GM18498 (cell line): ENCODE measurements at regions not wholly inside any gene's neighbourhood (a gene's known extent, or its start where the extent isn't known, plus 50 kb on each side); places are given as distances from the start of the nearest gene placed in this dataset.
"Not testable (repeated sequence)": the region's sequence is repeated elsewhere in the genome, so short reads cannot be mapped to it uniquely, and the experiment has no call there.

Experiments used
- ATAC-seq: cut with Tn5 transposase; IDR thresholded peaks from one replicate; pipeline ENCODE4 v1.9.1; 2021; ENCODE audit warnings: mild to moderate bottlenecking, moderate library complexity; ENCODE audit not compliant: unreplicated experiment

DNA sequence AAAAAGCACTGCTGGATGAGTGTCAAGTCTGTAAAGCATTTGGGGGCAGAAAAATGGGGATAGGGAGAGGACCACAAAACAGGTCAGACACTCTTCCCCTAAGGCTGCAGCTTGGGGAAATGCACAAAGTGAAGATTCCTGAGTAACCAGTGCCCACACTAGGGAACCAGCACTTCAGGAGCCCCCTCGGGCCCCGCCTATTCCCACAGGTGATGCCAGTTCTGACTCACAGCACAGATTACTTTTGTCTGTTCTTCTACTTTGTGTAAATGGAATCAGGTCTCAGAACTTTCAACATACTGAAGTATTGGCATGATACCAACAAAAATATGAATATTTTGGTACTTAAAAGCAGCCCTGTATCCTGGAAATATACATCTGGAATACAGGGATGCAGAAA, 112.5 kb downstream of the ADRA2C start:
- ATAC-seq: no peak

DNA sequence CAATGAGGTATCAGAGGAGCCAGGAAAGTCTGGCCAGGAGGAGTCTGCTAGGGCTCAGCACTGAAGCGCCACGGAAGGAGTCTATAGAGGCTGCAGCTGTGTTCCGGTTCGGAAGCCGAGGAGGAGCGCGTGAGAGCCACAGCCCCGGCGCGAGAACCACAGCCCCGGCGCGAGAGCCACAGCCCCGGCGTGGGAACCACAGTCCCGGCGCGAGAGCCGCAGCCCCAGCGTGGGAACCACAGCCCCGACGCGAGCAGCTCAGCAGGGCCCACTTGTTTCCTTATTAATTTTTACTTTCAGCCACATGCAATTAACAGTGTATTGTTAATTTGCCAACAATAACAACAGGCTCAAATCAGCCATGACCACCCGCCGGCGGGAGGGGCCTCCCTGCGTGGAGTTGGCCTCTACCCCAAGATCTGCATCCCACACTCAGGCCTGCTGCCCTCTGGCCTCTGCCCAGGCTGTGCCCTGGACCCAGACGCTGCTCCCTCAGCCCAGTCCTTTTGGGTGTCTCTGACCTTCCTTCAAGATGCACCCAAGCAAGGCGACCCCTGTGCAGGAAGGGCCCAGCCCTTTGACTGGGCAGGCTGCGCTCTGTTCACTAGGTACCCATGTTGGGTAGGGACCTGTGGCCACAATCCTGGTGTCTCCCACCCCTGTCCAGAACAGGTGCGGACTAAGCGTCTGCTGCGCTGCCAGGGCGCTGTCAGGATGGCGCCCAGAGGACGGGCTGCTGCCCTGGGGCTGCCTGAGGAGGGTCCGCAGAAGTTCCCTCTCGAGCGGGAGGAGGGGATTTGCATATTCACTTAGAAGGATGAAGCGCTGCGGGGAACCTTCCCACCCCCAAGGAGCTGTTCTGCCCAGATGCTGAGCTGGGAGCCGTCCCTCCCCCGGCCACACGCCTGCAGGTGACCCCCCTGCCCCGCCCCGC, 113.8 kb downstream of the ADRA2C start:
- peak; percentile 71 for ATAC-seq

DNA sequence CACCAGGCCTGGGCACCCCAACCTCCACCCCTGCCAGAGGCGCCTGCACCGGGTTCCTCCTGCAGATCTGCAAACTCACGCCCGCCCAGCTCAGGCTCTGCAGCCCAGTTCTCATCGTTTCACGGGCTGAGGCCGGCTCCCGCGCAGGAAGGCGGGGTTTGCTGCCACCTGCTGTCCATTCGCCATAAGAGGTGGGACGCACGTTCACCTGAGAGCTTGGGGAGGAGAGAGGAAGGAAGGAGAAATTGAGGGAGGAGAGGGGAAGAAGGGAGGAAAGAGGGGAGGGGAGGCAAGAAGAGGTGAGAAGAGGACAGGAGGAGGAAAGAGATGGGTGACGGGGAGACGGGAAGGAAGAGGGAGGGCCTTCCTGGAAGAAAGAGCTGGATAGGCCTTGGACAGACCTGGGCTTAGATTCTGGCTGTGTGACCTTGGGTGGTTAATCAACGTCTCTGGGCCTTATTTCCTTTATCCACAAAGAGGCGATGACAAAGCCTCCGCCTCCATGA, 114.5 kb downstream of the ADRA2C start:
- peak; percentile 66 for ATAC-seq

DNA sequence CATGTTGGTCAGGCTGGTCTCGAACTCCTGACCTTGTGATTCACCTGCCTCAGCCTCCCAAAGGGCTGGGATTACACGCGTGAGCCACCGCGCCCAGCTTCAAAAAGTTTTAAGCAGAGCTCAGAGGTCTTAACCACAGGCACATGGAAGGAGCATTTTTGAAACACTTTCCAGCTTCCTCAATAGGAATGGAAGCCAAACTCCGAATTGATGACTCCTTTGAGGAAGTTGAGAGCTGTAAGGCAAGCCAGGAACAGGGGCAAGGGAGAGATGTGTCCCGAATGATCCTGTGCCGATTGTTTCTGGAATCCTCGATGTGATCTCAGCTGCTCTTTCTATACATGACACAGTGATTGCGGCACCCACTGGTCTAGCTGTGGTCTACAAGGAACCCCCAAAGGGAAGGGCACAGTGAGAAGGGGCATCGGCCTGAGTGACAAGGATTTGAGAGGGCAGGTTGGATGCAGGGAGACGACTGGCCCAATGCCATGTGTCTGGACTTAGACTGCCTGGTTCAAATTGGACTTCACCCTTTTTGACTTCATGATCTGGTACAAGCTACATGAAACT, 116.2 kb downstream of the ADRA2C start:
- ATAC-seq: not testable (repeated sequence)

GRCh38 chr4:3884261-3884660, 118.1 kb downstream of the ADRA2C start:
- ATAC-seq: not testable (repeated sequence)

DNA sequence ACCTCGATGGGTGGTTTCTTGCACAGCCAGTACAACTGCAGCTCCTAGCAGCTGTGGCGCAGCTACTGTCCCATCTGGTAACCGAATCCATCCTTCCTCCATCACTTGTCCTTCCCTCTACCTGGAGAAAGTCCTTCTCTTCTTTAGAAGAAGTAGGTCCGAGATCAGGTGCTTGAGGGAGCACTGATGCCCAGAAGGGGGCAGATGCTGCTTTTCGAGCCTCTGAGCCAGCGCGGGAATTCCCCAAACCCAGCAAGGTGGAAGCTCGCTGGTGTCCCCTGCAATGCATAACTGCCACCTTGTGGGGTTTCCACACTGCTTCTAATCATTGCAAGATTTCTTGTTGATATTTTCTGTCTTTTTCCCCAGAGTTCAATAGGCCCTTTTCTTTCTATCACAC, 127.4 kb downstream of the ADRA2C start:
- not testable (repeated sequence) for ATAC-seq

- ATAC-seq: not testable (repeated sequence)
Measured at GRCh38 chr4:3894086-3894959, 128.1 kb downstream of the ADRA2C start.

DNA sequence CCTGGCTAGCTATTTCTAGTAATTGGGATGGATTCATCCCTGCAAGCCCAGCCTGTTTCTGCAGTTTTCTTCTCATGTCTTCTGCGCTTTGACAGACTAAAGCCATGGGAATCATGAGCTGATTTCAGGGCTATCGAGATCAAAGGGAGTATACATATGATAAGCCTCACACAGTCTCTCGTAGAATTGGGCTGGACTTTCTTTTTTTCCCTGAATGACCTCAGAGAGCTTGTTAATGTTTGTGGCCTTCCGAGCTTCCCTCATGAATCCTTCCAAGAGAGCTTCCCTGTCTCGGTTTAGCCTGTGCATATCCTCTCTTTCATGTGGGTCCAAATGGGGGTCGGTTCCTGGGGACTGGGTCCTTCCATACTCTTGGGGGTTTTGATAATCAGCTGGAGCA, 130.3 kb downstream of the ADRA2C start:
- no peak for ATAC-seq

DNA sequence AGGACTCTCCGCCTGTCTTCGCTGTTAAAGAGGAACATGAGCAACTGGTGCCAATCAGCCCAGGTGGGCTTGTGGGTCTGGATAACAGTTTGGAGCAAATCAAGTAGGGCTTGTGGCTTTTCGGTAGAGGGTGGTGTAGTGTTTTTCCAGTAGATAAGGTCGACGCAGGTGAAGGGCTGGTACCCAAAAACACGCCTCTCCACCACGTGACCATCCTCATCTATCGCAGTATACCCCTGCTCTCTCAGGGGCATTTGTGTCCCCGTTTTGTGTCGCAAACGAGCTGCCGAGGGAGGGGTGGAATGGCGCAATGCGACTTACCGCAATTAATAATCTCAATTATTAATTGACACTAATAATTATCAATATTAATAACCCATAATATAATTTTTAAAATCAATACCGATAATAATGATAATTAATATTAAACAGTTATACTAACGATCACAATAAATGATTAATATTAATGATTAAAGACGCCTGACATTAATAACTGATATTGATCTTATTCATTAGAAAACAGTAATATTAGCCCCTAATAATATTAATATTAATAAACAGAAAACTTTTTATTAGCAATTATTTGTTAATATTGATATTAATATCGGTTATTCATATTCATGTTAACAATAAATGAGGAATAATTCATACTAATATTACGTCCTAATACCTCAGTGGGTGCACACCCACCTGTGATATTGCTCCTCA, 130.8 kb downstream of the ADRA2C start:
- ATAC-seq: not testable (repeated sequence)

DNA sequence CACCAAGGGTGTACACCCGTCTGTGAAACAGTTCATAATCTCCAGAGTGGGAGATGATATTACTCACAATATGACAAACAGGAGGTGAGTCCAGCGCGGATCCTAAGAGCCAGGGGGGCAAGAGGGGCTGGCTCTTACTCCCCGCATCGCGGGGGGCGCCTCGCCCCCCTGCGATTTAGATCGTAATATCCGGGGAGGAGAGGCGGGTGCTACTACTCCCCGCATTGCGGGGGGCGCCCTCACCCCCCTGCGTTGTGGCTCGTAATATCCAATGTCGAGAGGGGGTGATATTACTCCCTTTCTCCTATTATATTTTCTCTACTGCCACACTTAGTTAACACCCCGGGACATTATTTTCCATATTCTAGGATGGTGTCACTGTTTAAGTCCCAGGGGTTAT, 131.9 kb downstream of the ADRA2C start:
- ATAC-seq: no peak

DNA sequence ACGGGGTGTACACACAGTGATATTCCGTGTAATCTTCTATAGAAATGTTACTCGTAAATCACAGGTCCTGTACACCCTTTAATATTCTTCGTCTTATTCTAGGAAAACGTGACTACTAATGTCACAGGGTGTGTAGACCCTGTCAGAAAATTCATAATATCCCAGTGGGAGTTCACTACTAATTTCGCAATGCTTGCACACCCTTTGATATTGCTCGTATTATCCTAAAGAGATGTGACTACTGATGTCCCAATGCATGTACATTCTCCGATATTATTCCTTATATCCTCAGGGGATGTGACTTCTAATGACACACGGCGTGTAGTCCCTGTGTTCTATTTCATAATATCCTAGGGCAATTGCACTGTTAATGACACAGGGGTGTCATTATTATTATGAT, 132.7 kb downstream of the ADRA2C start:
- ATAC-seq: not testable (repeated sequence)

GRCh38 chr4:3904264-3904955, 138.2 kb downstream of the ADRA2C start:
- not testable (repeated sequence) for ATAC-seq

- not testable (repeated sequence) for ATAC-seq
Measured at GRCh38 chr4:3909616-3910015, 143.4 kb downstream of the ADRA2C start.

DNA sequence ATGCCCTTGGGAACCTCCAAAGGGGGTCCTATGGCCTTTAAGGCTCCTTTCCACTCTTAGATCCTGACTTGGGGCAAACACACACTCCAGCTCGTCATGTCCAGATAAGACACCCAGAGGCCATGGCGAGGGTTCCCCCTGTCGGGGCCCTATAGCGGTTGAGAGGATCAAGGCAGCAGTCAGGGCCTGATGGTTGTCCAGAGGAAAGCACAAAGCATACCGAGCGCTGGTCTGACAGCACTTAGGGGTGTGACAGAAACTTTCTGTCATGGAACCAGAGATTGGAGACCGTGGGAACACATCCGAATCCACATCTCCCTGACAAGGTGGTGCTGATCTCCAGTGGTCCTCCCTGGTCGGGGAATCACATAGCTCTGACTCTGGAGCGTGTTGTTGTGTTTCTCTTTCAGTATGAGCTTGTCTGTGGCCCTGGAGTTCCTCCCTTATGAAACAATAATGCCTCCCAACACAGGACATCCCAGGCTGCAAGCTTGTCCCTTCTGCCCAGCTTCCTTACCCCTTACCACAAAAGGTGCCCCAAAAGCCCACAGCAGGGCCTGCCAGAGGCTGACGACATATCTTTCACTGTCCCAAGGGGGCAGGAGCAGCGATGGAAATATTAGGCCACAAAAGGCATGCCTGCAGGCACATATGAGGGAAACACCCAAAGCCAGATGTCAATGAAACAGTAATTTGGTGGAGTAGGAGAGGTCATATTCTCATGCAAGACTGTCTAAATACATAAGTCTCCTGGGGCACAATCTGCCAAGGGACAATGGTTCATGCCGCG, 144.2 kb downstream of the ADRA2C start:
- not testable (repeated sequence) for ATAC-seq

DNA sequence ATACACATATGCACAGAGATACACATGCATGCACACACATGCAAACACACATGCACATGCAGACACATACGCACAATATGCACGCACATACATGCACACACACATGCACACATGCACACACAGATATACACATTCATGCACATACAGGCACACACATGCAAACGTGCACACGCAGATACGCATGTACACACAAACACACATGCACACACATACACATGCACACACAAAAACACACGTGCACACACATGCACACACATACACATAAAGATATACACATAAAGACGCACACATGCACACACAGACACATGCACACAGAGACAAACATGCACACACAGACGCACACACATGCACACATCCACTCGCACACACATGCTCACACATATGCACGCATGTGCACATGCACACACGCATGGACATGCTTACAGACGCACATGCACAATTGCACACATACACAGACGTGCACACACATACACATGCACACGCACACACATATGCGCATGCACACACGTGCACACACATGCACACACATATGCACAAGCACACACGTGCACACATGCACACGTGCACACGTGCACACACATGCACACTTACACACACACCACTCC, 145.2 kb downstream of the ADRA2C start:
- ATAC-seq: no peak

GRCh38 chr4:3914511-3914910, 148.3 kb downstream of the ADRA2C start:
- ATAC-seq: not testable (repeated sequence)

DNA sequence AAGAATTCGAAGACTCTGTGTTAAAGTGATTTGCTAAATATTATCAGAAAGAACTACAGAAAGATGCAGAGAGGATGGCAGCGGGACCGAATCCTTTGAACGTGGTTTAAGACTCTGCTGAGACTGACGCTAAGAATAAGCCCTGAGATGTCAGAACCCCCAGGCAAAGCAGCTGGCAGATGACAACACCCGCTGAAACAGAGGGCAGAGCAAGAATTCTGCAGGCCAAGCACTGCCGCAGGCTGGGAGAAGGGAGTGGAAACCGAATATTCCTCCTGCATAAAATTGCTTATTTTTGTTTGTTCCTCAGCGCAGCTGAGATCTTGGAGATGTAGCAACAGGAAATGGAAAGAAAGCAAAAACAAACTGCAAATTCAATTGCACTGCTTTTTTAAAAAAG, 153.3 kb downstream of the ADRA2C start:
- not testable (repeated sequence) for ATAC-seq

DNA sequence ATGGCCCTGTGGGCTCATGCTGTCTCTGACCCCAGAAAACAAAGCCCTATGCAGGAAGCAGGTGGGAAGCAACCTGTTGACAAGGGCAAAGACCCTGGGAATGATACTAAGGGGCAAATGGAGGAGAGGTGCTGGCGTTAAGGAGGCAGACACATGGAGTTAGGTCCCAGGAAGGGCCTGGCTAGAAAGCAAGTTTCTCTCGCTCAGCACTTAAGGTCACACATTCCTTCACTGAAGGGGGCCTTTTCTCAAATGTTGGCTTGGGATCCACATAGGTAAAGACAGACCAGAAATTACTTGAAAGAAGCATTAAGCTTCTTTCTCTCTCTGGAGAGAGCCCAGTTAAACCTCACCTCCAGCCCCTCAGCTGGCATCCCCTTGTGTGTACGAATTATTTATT, 155.7 kb downstream of the ADRA2C start:
- ATAC-seq: not testable (repeated sequence)

GRCh38 chr4:3925841-3926240, 159.7 kb downstream of the ADRA2C start:
- ATAC-seq: not testable (repeated sequence)
